ENCODE measurements at regions not wholly inside any gene's neighbourhood (a gene's known extent, or its start where the extent isn't known, plus 50 kb on each side); places are given as distances from the start of the nearest gene placed in this dataset.

DNA sequence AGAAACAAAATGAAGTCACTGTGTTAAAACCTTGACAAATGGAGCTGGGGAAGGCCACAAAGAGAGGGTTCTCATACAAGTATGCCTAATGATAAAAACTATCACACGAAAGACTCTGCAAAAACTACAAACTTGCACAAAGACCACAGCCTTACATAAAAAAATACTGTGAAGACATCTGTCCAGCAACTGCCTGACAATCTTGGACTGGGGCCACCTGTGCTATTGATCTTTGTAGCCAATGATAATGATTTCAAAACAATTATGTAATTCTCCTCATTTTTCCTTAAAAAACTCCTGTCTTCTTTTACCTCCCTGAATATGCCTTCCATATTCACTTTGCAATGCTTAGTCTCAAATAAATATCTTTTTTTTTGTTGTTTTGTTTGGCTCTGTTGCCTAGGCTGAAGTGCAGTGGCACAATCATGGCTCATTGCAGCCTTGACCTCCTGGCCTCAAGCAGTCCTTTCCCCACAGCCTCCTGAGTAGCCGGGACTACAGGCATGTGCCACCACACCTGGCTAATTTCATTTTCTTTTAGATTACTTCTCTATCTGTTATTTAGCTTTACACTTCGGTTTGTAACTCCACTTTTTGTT is 79.4 kb upstream of the RHOU start:
- TF ChIP-seq POLR2AphosphoS5 (IDR thresholded peaks at IDR 0.05; ENCODE audit: low read depth, low read length) (no peak), POLR2A (IDR thresholded peaks at IDR 0.05; ENCODE audit: low read depth, low read length) (no peak), TAF1 (IDR thresholded peaks at IDR 0.05; ENCODE audit: borderline replicate concordance, low read depth, low read length) (no peak)

Data from GM12892 (cell line).